ENCODE measurements at regions not wholly inside any gene's neighbourhood (a gene's known extent, or its start where the extent isn't known, plus 50 kb on each side); places are given as distances from the start of the nearest gene placed in this dataset.
"Not testable (repeated sequence)": the region's sequence is repeated elsewhere in the genome, so short reads cannot be mapped to it uniquely, and the experiment has no call there.

DNA sequence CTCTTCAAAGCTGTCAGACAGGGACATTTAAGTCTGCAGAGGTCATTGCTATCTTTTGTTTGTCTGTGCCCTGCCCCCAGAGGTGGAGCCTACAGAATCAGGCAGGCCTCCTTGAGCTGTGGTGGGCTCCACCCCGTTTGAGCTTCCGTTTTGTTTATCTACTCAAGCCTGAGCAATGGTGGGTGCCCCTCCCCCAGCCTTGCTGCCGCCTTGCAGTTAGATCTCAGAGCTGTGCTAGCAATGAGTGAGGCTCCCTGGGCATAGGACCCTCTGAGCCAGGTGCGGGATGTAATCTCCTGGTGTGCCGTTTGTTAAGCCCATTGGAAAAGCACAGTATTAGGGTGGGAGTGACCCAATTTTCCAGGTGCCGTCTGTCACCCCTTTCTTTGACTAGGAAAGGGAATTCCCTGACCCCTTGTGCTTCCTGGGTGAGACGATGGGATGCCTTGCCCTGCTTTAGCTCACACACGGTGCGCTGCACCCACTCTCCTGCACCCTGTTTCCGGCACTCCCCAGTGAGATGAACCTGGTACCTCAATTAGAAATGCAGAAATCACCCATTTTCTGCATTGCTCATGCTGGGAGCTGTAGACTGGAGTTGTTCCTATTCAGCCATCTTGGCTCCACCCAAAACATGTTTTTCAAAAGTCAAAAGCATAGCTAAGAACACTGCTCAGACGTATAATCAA is 244.7 kb downstream of the CENPC start:
- DNase-seq, H3K9me3 Mint-ChIP-seq, CTCF ChIA-PET, H3K4me3 Mint-ChIP-seq, H3K27ac Mint-ChIP-seq, H3K27me3 Mint-ChIP-seq, H3K4me1 Mint-ChIP-seq, H3K36me3 Mint-ChIP-seq: not testable (repeated sequence)

DNA sequence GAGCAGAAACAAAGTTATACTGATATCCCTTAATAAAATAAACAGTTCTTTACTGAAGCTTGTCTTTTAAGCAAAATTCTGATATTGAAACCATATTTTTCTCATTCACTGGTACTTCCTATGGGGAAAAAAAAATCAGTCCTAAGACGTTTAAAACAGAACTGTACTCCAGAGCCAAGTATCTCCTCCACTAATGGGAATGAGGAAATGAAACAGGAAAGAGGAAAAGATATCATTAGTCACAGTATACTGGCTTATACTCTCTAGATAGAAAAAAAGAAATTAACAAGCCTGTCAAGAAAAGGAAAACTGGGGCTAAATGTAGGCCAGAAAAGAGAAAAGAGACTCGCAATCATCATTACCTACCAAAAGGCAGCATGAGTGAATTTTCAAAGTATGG is 252.7 kb downstream of the CENPC start:
- no peak for DNase-seq
- Mint-ChIP-seq H3K27ac (no peak overlapping the region), H3K36me3 (no peaks in the 10 kb centered on the region), H3K9me3 (no peaks in the 10 kb centered on the region), H3K4me3 (no peak overlapping the region), H3K4me1 (no peaks in the 10 kb centered on the region), H3K27me3 (no peaks in the 10 kb centered on the region)
- CTCF ChIA-PET: no interaction called here

DNA sequence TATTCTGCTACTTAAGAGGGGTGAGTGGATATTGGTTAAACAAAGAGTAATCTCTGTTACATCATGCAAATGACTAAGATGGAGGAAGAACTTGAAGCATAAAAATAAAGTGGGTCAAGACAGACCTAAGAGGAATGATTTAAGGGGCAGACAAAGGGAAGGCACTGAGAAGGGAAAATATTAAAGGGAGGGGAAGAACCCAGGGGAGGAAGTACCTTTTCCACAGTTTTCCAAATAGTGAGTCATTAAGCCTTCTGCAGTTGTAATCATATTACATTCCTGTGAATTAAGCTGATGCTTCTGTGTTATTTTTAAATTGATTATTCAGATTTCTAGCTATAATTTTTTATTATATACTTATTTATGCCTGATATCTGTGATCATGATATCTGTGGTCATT is 253.3 kb downstream of the CENPC start:
- H3K27ac Mint-ChIP-seq: no peak overlapping the region
- no peak for DNase-seq
- H3K4me3 Mint-ChIP-seq: no peak overlapping the region
- no peaks in the 10 kb centered on the region for H3K27me3 Mint-ChIP-seq
- no peaks in the 10 kb centered on the region for H3K9me3 Mint-ChIP-seq
- H3K4me1 Mint-ChIP-seq: no peaks in the 10 kb centered on the region
- CTCF ChIA-PET: no interaction called here
- no peaks in the 10 kb centered on the region for H3K36me3 Mint-ChIP-seq

DNA sequence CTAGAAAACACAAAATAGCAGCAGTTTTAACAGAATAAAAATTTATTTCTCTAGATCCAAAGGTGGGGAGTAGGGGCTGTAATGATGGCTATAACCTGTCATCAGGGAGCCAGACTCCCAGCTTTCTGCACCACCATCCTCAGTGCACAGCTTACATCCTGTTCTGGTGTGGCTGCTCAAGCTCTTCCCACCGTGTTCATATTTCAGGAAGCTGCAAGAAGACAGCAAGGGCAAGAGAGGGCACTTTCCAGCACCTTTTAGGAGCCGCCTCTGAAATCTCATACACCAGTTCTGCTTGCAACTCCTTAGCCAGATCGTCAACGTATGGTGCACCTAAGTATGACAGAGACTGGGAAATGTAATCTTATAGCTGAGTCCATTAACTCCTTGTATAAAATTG is 253.7 kb downstream of the CENPC start:
- CTCF ChIA-PET: no interaction called here
- Mint-ChIP-seq H3K4me1 (no peaks in the 10 kb centered on the region), H3K27me3 (no peaks in the 10 kb centered on the region)

DNA sequence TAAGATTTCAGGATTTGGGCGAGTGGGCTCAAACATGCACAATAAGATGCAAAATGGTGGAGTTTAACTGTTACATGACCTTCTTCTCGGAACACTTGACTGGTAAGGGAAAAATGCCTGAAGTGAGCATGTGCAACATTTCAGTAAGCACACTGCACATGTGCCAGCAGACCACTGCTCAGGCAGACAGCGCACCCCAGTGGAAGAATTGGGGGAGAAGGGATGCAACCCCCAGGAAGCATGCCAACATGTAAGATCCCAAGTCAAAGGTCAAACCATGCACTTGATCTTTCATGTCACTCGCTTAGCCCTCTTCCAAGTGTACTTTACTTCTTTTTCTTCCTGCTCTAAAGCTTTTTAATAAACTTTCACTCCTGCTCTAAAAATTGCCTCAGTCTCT is 256.3 kb downstream of the CENPC start:
- CTCF ChIA-PET: no interaction called here
- Mint-ChIP-seq H3K9me3 (no peaks in the 10 kb centered on the region), H3K36me3 (no peaks in the 10 kb centered on the region), H3K27me3 (no peaks in the 10 kb centered on the region), H3K27ac (no peak overlapping the region), H3K4me3 (no peak overlapping the region), H3K4me1 (no peaks in the 10 kb centered on the region)
- DNase-seq: peak; percentile 27

More for the DNA sequence above, 253.7 kb downstream of the CENPC start:
- DNase-seq: no peak
- H3K27ac Mint-ChIP-seq: no peak overlapping the region
- no peaks in the 10 kb centered on the region for H3K9me3 Mint-ChIP-seq
- H3K4me3 Mint-ChIP-seq: no peak overlapping the region
- H3K36me3 Mint-ChIP-seq: no peaks in the 10 kb centered on the region

DNA sequence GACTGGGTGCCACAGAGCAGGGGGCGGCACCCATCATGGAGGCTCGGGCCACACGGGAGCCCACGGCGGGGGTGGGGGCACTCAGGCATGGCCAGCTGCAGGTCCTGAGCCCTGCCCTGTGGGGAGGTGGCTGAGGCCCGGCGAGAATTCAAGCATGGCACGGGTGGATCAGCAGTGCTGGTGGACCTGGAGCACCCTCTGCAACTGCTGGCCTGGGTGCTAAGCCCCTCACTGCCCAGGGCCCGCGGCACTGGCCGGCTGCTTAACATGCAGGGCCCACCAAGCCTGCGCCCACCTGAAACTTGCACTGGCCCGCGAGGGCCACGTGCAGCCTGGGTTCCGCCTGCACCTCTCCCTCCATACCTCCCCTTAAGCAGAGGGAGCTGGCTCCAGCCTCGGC is 258.6 kb downstream of the CENPC start:
- no peaks in the 10 kb centered on the region for H3K36me3 Mint-ChIP-seq
- H3K27ac Mint-ChIP-seq: no peak overlapping the region
- no peak for DNase-seq
- H3K9me3 Mint-ChIP-seq: no peaks in the 10 kb centered on the region
- no peak overlapping the region for H3K4me3 Mint-ChIP-seq
- no peaks in the 10 kb centered on the region for H3K4me1 Mint-ChIP-seq
- CTCF ChIA-PET: no interaction called here
- H3K27me3 Mint-ChIP-seq: no peaks in the 10 kb centered on the region

DNA sequence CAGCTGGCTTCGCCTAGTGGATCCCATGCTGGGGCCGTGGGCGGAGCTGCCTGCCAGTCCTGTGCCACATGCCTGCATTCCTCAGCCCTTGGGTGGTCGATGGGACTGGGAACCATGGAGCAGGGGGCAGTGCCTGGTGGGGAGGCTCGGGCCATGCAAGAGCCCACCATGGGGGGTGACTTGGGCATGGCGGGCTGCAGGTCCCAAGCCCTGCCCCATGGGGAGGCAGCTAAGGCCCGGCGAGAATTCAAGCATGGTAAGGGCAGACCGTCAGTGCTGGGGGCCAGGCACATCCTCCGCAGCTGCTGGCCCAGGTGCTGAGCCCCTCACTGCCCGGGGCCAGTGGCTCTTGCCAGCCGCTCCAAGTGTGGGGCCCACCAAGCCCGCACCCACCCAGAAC is 262.6 kb downstream of the CENPC start:
- H3K9me3 Mint-ChIP-seq: no peaks in the 10 kb centered on the region
- no peaks in the 10 kb centered on the region for H3K36me3 Mint-ChIP-seq
- no peaks in the 10 kb centered on the region for H3K4me1 Mint-ChIP-seq
- no peaks in the 10 kb centered on the region for H3K27me3 Mint-ChIP-seq
- CTCF ChIA-PET: no interaction called here
- DNase-seq: no peak
- no peak overlapping the region for H3K27ac Mint-ChIP-seq
- no peak overlapping the region for H3K4me3 Mint-ChIP-seq

DNA sequence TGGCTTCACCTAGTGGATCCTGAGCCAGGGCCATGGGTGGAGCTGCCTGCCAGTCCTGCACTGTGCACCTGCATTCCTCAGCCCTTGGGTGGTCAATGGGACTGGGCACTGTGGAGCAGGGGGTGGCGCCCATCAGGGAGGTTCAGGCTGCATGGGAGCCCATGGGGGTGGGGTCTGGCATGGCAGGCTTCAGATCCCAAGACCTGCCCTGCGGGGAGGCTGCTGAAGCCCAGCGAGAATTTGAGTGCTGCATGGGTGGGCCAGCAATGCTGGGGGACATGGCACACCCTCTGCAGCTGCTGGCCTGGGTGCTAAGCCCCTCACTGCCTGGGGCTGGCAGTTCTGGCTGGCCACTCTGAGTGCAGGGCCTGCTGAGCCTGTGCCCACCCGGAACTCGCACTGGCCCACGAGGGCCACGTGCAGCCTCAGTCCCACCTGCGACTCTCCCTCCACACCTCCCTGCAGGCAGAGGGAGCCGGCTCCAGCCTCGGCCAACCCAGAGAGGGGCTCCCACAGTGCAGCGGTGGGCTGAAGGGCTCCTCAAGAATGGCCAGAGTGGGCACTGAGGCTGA is 270.0 kb downstream of the CENPC start:
- H3K4me3 Mint-ChIP-seq: no peak overlapping the region
- H3K9me3 Mint-ChIP-seq: peaks cover 6% of the 10 kb centered on the region
- CTCF ChIA-PET: no interaction called here
- no peaks in the 10 kb centered on the region for H3K36me3 Mint-ChIP-seq
- H3K4me1 Mint-ChIP-seq: no peaks in the 10 kb centered on the region
- H3K27ac Mint-ChIP-seq: no peak overlapping the region
- no peaks in the 10 kb centered on the region for H3K27me3 Mint-ChIP-seq
- no peak for DNase-seq

DNA sequence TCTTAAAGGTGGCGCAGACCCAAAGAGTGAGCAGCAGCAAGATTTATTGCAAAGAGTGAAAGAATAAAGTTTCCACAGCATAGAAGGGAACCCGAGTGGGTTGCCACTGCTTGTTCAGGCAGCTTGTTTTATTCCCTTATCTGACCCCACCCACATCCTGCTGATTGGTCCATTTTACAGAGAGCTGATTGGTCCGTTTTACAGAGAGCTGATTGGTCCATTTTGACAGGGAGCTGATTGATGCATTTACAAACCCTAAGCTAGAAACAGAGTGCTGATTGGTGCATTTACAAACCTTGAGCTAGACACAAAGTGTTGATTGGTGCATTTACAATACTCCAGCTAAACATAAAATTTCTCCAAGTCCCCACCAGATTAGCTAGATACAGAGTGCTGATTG is 270.6 kb downstream of the CENPC start:
- H3K9me3 Mint-ChIP-seq, H3K27ac Mint-ChIP-seq, H3K27me3 Mint-ChIP-seq, DNase-seq, H3K36me3 Mint-ChIP-seq, CTCF ChIA-PET, H3K4me3 Mint-ChIP-seq, H3K4me1 Mint-ChIP-seq: not testable (repeated sequence)

DNA sequence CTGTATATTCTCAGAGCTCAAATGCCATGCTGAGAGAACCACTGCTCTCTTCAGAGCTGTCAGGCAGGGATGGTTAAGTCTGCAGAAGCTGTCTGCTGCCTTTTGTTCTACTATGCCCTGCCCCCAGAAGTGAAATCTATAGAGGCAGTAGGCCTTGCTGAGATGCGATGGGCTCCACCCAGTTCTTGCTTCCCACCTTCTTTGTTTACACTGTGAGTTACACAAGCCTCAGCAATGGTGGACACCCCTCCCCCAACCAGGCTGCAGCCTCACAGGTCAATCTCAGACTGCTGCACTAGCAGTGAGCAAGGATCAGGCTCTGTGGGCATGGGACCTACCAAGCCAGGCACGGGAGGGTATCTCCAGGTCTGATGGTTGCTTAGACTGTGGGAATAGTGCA is 271.6 kb downstream of the CENPC start:
- DNase-seq: no peak
- Mint-ChIP-seq H3K9me3 (peaks cover 6% of the 10 kb centered on the region), H3K27me3 (no peaks in the 10 kb centered on the region), H3K4me3 (no peak overlapping the region), H3K4me1 (no peaks in the 10 kb centered on the region), H3K36me3 (no peaks in the 10 kb centered on the region), H3K27ac (no peak overlapping the region)
- CTCF ChIA-PET: no interaction called here

DNA sequence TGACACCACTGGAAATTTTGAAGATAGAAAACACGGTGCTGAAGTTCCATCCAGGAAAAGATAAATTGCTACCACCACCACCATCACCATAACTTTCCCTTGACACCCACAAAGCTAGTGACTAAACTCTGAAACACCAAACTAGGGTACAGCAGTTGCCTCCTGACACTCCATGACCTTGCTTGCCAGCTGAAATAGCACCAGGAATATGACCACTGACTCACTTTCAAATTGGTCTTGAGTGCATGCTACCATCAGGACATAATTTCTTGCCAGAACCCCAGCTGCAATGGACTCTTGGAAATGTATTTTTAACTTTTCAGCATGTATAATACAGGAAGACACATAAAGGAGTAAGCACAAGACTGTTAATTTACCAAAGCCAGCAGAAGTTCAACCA is 283.3 kb downstream of the CENPC start:
- H3K9me3 Mint-ChIP-seq: no peaks in the 10 kb centered on the region
- H3K4me3 Mint-ChIP-seq: no peak overlapping the region
- CTCF ChIA-PET: no interaction called here
- no peaks in the 10 kb centered on the region for H3K36me3 Mint-ChIP-seq
- H3K27ac Mint-ChIP-seq: no peak overlapping the region
- DNase-seq: no peak
- H3K4me1 Mint-ChIP-seq: no peaks in the 10 kb centered on the region
- no peaks in the 10 kb centered on the region for H3K27me3 Mint-ChIP-seq

DNA sequence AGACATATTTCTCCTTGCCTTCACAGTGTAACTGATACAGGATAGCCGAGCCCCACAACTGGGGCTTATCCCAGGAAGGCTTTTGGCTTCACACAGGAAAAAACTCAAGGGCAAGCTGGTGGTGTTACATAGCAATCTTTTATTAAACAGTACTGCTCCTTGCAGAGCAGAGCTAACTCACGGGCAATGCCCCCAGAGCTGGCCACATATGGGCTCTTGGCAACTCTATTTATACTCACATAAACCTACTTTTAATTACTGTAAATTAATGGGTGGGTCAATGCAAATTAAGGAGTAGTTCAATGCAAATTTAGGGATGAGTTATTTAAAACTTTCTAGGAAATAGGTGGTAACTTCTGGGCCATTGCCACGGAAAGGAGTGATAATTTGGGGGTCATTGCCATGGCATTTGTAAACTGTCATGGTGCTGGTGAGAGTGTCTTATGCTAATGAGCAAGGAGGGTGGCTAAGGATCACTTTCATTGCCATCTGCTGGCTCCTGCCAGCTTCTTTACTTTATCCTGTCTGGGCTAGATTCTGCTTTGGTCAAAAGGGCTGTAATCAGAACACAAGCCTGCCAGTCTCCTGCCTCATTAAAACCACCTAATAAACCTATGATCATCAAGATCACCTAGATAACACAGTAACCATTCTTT is 288.8 kb downstream of the CENPC start:
- no peak overlapping the region for H3K4me3 Mint-ChIP-seq
- no peaks in the 10 kb centered on the region for H3K4me1 Mint-ChIP-seq
- CTCF ChIA-PET: no interaction called here
- H3K9me3 Mint-ChIP-seq: no peaks in the 10 kb centered on the region
- no peak for DNase-seq
- H3K27ac Mint-ChIP-seq: no peak overlapping the region
- H3K27me3 Mint-ChIP-seq: no peaks in the 10 kb centered on the region
- no peaks in the 10 kb centered on the region for H3K36me3 Mint-ChIP-seq

DNA sequence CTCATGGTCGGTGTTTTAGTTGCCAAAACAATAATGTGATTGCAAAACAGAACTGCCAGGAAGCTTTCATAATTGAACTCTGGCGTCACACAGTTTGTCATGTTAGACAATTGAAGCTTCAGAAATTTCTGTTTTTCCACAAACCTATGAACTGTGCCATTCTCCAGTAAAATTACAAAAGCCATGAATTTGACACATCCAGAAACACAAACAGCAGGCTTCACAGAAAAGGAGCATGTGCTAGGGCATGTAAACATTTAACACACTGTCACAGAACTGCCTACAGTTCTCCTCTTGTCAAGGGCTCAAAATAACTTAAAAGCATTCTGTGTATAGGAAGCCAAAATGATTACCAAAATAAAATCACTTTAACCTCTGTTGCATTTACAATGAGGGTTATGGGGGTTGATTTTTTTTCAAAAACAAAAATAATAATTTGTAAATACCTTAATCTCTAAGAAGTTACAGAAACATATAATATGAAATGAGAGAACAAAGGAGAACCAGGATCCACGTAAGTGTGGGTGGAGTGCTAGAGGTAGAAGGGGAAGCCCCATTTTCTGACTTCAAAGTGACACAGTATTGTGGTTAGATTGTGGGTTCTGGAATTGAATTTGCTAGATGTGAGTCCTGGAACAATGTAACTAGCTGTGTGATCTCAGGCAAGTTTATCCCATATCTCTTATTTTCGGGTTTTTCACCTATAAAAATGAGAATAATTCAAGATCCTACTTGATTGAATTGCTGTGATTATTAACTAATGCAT is 295.0 kb downstream of the CENPC start:
- no peak overlapping the region for H3K4me3 Mint-ChIP-seq
- H3K36me3 Mint-ChIP-seq: no peaks in the 10 kb centered on the region
- H3K4me1 Mint-ChIP-seq: no peaks in the 10 kb centered on the region
- CTCF ChIA-PET: no interaction called here
- H3K27me3 Mint-ChIP-seq: no peaks in the 10 kb centered on the region
- no peaks in the 10 kb centered on the region for H3K9me3 Mint-ChIP-seq
- DNase-seq: no peak
- H3K27ac Mint-ChIP-seq: no peak overlapping the region

DNA sequence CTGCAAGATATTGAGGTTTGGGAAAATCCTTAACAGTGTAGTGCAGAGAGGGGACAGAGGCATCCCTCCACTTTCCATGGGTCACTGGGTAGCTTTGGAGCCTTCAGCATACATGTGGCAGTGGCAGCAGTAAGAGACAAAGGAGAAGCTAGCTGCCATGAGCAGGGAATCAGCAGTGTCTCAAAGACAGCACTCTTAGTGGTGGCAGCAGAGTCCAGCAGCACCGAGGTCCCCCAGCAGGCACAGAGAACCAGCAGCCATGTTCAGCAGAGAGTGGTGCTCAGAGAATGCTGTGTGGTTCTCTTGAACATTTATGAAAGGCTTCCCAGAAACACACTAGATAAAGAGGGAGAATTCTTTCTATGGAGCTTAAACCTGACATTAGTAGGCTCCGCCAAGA is 308.5 kb downstream of the CENPC start:
- Mint-ChIP-seq H3K27ac (no peak overlapping the region), H3K4me3 (no peak overlapping the region), H3K9me3 (no peaks in the 10 kb centered on the region), H3K4me1 (no peaks in the 10 kb centered on the region), H3K27me3 (no peaks in the 10 kb centered on the region), H3K36me3 (no peaks in the 10 kb centered on the region)
- CTCF ChIA-PET: no interaction called here
- no peak for DNase-seq

DNA sequence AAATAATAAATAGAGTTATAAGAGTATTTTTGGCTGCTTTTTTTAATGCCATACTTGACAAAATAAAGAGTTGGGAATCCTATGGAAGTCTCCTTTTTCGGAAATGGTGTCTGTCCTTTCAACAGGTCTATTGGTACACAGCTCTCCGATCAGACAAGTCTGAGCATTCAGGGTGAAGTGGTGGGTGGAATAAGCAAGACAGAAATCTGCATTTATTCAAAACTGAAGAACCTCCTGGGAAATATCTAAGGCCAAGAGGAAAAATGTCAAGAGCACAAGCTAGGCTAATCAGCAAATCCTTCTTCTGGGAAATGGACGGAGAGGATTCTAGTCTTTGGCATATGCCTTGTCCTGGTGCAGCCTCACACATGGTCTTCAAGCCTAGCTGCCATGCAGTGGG is 309.0 kb downstream of the CENPC start:
- Mint-ChIP-seq H3K9me3 (no peaks in the 10 kb centered on the region), H3K27me3 (no peaks in the 10 kb centered on the region), H3K36me3 (no peaks in the 10 kb centered on the region), H3K4me3 (no peak overlapping the region), H3K27ac (no peak overlapping the region), H3K4me1 (no peaks in the 10 kb centered on the region)
- no peak for DNase-seq
- CTCF ChIA-PET: no interaction called here

All from activated naive CD4-positive, alpha-beta T cell treated with anti-CD3 and anti-CD28 coated beads, Interleukin-2, amount 10 ng/mL, durations not matched to agents 7 days and 5 days (primary cell).